PC-9 (cell line): ENCODE measurements at regions not wholly inside any gene's neighbourhood (a gene's known extent, or its start where the extent isn't known, plus 50 kb on each side); places are given as distances from the start of the nearest gene placed in this dataset.
"Not testable (repeated sequence)": the region's sequence is repeated elsewhere in the genome, so short reads cannot be mapped to it uniquely, and the experiment has no call there.

Experiments used
- BruUV-seq: library from RNA; stranded (reverse); fragments of 400-500 nt; replicated peaks from 2 replicates; lab custom pipeline; 2021; lab: Mats Ljungman, UMichigan
- CTCF ChIA-PET: fragments of 300-600 bp; sonication (Branson Sonifier 250); formaldehyde crosslinking; loops from one replicate; lab custom pipeline; 2022; ENCODE audit warnings: antibody characterized with exemption; lab: Charles Lee
- POLR2A ChIA-PET: fragments of 300-600 bp; sonication (Branson Sonifier 250); formaldehyde crosslinking; loops from one replicate; lab custom pipeline; 2022; ENCODE audit warnings: antibody characterized with exemption; ENCODE audit not compliant: unreplicated experiment; lab: Charles Lee
- DNase-seq, 2 experiments: peaks; one replicate each; pipeline versions ENCODE4 v3.0.0 to v3.0.0-alpha.2; 2015 to 2022; ENCODE audit warnings: mixed read lengths in 1 of 2
- H2AFZ ChIP-seq: fragments of 200-600 bp; sonication (generic); 2 replicates; pipeline ENCODE4 v1.8.1; 2017; ENCODE audit warnings: antibody characterized with exemption
- H3F3A ChIP-seq: fragments of 200-600 bp; sonication (generic); 2 replicates; pipeline ENCODE4 v1.8.1; 2017; ENCODE audit warnings: antibody characterized with exemption, mild to moderate bottlenecking, low read depth; ENCODE audit not compliant: insufficient read depth
- H3K27ac ChIP-seq: fragments of 200-600 bp; sonication (generic); 2 replicates; pipeline ENCODE4 v1.6.1; 2016; ENCODE audit warnings: mixed run types
- H3K27me3 ChIP-seq: fragments of 200-600 bp; sonication (generic); 2 replicates; pipeline ENCODE4 v1.6.1; 2016; ENCODE audit warnings: low read depth, mixed run types; ENCODE audit not compliant: insufficient read depth
- H3K36me3 ChIP-seq: fragments of 200-600 bp; sonication (generic); 2 replicates; pipeline ENCODE4 v1.6.1; 2016; ENCODE audit warnings: low read depth, mixed run types
- H3K4me1 ChIP-seq: fragments of 200-600 bp; sonication (generic); replicated peaks from 2 replicates; pipeline ENCODE4 v1.6.1; 2016; ENCODE audit warnings: mixed run types; ENCODE audit not compliant: insufficient read depth
- H3K4me2 ChIP-seq: fragments of 200-600 bp; sonication (generic); 2 replicates; pipeline ENCODE4 v1.6.1; 2017; ENCODE audit warnings: mixed run types
- H3K4me3 ChIP-seq: fragments of 200-600 bp; sonication (generic); 2 replicates; pipeline ENCODE4 v1.6.1; 2016; ENCODE audit warnings: mixed run types
- H3K79me2 ChIP-seq: fragments of 200-600 bp; sonication (generic); 2 replicates; pipeline ENCODE4 v1.6.1; 2017; ENCODE audit warnings: low read depth, mixed run types
- H3K9me2 ChIP-seq: fragments of 200-600 bp; sonication (generic); 2 replicates; pipeline ENCODE4 v1.8.1; 2017; ENCODE audit warnings: mild to moderate bottlenecking; ENCODE audit not compliant: insufficient read depth
- H3K9me3 ChIP-seq: fragments of 200-600 bp; sonication (generic); 2 replicates; pipeline ENCODE4 v1.8.1; 2016; ENCODE audit warnings: low read depth; ENCODE audit not compliant: insufficient read depth
- H4K20me1 ChIP-seq: fragments of 200-600 bp; sonication (generic); 2 replicates; pipeline ENCODE4 v1.8.1; 2017; ENCODE audit not compliant: insufficient read depth
- CTCF ChIP-seq: fragments of 200-600 bp; sonication (generic); conservative IDR thresholded peaks from 2 replicates; pipeline ENCODE4 v1.6.1; 2017; ENCODE audit warnings: mixed run types, antibody characterized with exemption, mild to moderate bottlenecking, moderate library complexity
- EZH2 ChIP-seq: fragments of 200-600 bp; sonication (generic); IDR thresholded peaks from 2 replicates; pipeline ENCODE4 v1.8.0; 2017; ENCODE audit warnings: antibody characterized with exemption, low read depth
- intact Hi-C: fragments of 100-400 bp; cut with micrococcal nuclease; formaldehyde crosslinking; loops from one replicate; pipeline ENCODE4 v1.10.0; 2022; ENCODE audit not compliant: unreplicated experiment

- ChIA-PET POLR2A (no interaction called here), CTCF (no interaction called here)
- H3K4me2 ChIP-seq: no peak overlapping the region
- H2AFZ ChIP-seq: no peak overlapping the region
- no peaks in the 10 kb centered on the region; the same call in 1 of the 2 replicates for H3K9me3 ChIP-seq
- H3K9me2 ChIP-seq: 0 out of 2 replicates have a peak, but pooled peaks cover 4% of the 10 kb centered on the region
- no peaks in the 10 kb centered on the region for H3K4me1 ChIP-seq
- no peak overlapping the region for H3K27ac ChIP-seq
- TF ChIP-seq EZH2 (no peak), CTCF (no peak)
- no peaks in the 10 kb centered on the region for H3K79me2 ChIP-seq
- H3F3A ChIP-seq: no peaks in the 10 kb centered on the region
- no peaks in the 10 kb centered on the region for H4K20me1 ChIP-seq
- peaks cover 6% of the 10 kb centered on the region; the same call in 1 of the 2 replicates for H3K27me3 ChIP-seq
- intact Hi-C loops: no loop called here
- no peak overlapping the region for H3K4me3 ChIP-seq
- H3K36me3 ChIP-seq: no peaks in the 10 kb centered on the region
- no TSS peak for BruUV-seq
- no peak for DNase-seq
Measured at GRCh38 chr6:125453516-125453915, 151.7 kb upstream of the HDDC2 start.

- intact Hi-C loops: no loop called here
- ChIA-PET CTCF (no interaction called here), POLR2A (no interaction called here)
- TF ChIP-seq CTCF: no peak
- no peak for TF ChIP-seq EZH2
- no peak for DNase-seq
- no peaks in the 10 kb centered on the region for H4K20me1 ChIP-seq
- H3K27me3 ChIP-seq: peaks cover 6% of the 10 kb centered on the region; the same call in 1 of the 2 replicates
- no peaks in the 10 kb centered on the region for H3F3A ChIP-seq
- no peaks in the 10 kb centered on the region for H3K36me3 ChIP-seq
- no peaks in the 10 kb centered on the region for H3K79me2 ChIP-seq
- H3K4me1 ChIP-seq: no peaks in the 10 kb centered on the region
- BruUV-seq: no TSS peak
- 0 out of 2 replicates have a peak, but pooled peaks cover 4% of the 10 kb centered on the region for H3K9me2 ChIP-seq
- no peak overlapping the region for H3K27ac ChIP-seq
- H3K4me2 ChIP-seq: no peak overlapping the region
- H3K4me3 ChIP-seq: no peak overlapping the region
- H2AFZ ChIP-seq: no peak overlapping the region
- no peaks in the 10 kb centered on the region; the same call in 1 of the 2 replicates for H3K9me3 ChIP-seq
Measured at GRCh38 chr6:125454351-125454750, 152.6 kb upstream of the HDDC2 start.

GRCh38 chr6:125458493-125458892 lies 156.7 kb upstream of the HDDC2 start:
- H3K79me2 ChIP-seq, BruUV-seq, H4K20me1 ChIP-seq, H3K4me1 ChIP-seq, H2AFZ ChIP-seq, intact Hi-C loops, CTCF ChIA-PET, DNase-seq, H3K36me3 ChIP-seq, H3K27me3 ChIP-seq, H3K9me3 ChIP-seq, H3K27ac ChIP-seq, POLR2A ChIA-PET, H3F3A ChIP-seq, H3K4me3 ChIP-seq, H3K4me2 ChIP-seq, H3K9me2 ChIP-seq: not testable (repeated sequence)

GRCh38 chr6:125465332-125465731 lies 163.6 kb upstream of the HDDC2 start:
- H2AFZ ChIP-seq, DNase-seq, BruUV-seq, H3K9me3 ChIP-seq, H3K27me3 ChIP-seq, POLR2A ChIA-PET, H3K36me3 ChIP-seq, H3K4me2 ChIP-seq, H3K4me3 ChIP-seq, intact Hi-C loops, H3K9me2 ChIP-seq, H4K20me1 ChIP-seq, CTCF ChIA-PET, H3K4me1 ChIP-seq, H3F3A ChIP-seq, H3K27ac ChIP-seq, H3K79me2 ChIP-seq: not testable (repeated sequence)
